IMR-90 (cell line): ENCODE measurements at regions not wholly inside any gene's neighbourhood (a gene's known extent, or its start where the extent isn't known, plus 50 kb on each side); places are given as distances from the start of the nearest gene placed in this dataset.

Source experiments
- ATAC-seq: fragments of 200-7000 bp; cut with Tn5 transposase; 2 replicates; pipeline ENCODE4 v1.9.1; 2020; ENCODE audit warnings: low read depth, mild to moderate bottlenecking, moderate library complexity
- BruUV-seq: library from RNA; stranded (reverse); fragments of 400-500 nt; replicated peaks from 2 replicates; lab custom pipeline; 2021; lab: Mats Ljungman, UMichigan
- CTCF ChIA-PET: fragments of 300-600 bp; formaldehyde crosslinking; extraction: SDS; loops from one replicate; lab custom pipeline; 2021; ENCODE audit warnings: antibody characterized with exemption; lab: Yijun Ruan, JAX
- POLR2A ChIA-PET: fragments of 300-600 bp; sonication (Branson Sonifier 250); formaldehyde crosslinking; loops from one replicate; lab custom pipeline; 2022; ENCODE audit warnings: antibody characterized with exemption; ENCODE audit not compliant: unreplicated experiment; lab: Charles Lee
- DNase-seq: peaks from one replicate; pipeline ENCODE4 v3.0.0; 2013
- H2AFZ ChIP-seq: replicated peaks from 2 replicates; pipeline ENCODE3; 2013; ENCODE audit warnings: low read length, mild to moderate bottlenecking; ENCODE audit not compliant: poor library complexity
- H2AK5ac ChIP-seq: 2 replicates; pipeline ENCODE4 v1.6.1; 2013; ENCODE audit warnings: low read depth, low read length, inconsistent platforms
- H2AK9ac ChIP-seq: replicated peaks from 2 replicates; pipeline ENCODE3; 2013; ENCODE audit warnings: mild to moderate bottlenecking, low read depth, low read length, moderate library complexity; ENCODE audit not compliant: poor library complexity
- H2BK120ac ChIP-seq: 2 replicates; pipeline ENCODE4 v1.6.1; 2013; ENCODE audit warnings: low read depth, low read length, inconsistent platforms
- H2BK15ac ChIP-seq: 3 replicates; pipeline ENCODE4 v1.6.1; 2013; ENCODE audit warnings: low read depth, low read length, inconsistent platforms
- H2BK20ac ChIP-seq: 2 replicates; pipeline ENCODE4 v1.6.1; 2013; ENCODE audit warnings: low read depth, mild to moderate bottlenecking, inconsistent platforms, low read length, moderate library complexity
- H2BK5ac ChIP-seq: 2 replicates; pipeline ENCODE4 v1.6.1; 2013; ENCODE audit warnings: mild to moderate bottlenecking, low read depth, low read length, inconsistent platforms; ENCODE audit not compliant: poor library complexity, severe bottlenecking
- H3K14ac ChIP-seq: replicated peaks from 2 replicates; pipeline ENCODE4 v1.6.1; 2013; ENCODE audit warnings: low read depth, low read length, inconsistent platforms
- H3K18ac ChIP-seq: 2 replicates; pipeline ENCODE4 v1.6.1; 2013; ENCODE audit warnings: low read depth, low read length, control low read depth
- H3K23ac ChIP-seq: 2 replicates; pipeline ENCODE4 v1.6.1; 2013; ENCODE audit warnings: low read depth, low read length, inconsistent platforms
- H3K27ac ChIP-seq: 2 replicates; pipeline ENCODE4 v1.5.1; 2013; ENCODE audit warnings: mild to moderate bottlenecking, control low read depth, low read length; ENCODE audit not compliant: insufficient read depth
- H3K27me3 ChIP-seq: 2 replicates; pipeline ENCODE4 v1.6.1; 2013; ENCODE audit warnings: low read length; ENCODE audit not compliant: control insufficient read depth, insufficient read depth
- H3K36me3 ChIP-seq: 2 replicates; pipeline ENCODE4 v1.6.1; 2013; ENCODE audit warnings: low read length, mixed read lengths; ENCODE audit not compliant: control insufficient read depth, insufficient read depth
- H3K4ac ChIP-seq: 2 replicates; pipeline ENCODE4 v1.6.1; 2013; ENCODE audit warnings: low read depth, low read length, inconsistent platforms
- H3K4me1 ChIP-seq: 2 replicates; pipeline ENCODE4 v1.6.1; 2013; ENCODE audit warnings: low read length, mixed read lengths; ENCODE audit not compliant: control insufficient read depth, insufficient read depth
- H3K4me2 ChIP-seq: 2 replicates; pipeline ENCODE4 v1.6.1; 2013; ENCODE audit warnings: low read depth, mild to moderate bottlenecking, control low read depth, low read length, moderate library complexity
- H3K4me3 ChIP-seq: 2 replicates; pipeline ENCODE4 v1.5.1; 2013; ENCODE audit warnings: low read depth, mild to moderate bottlenecking, control low read depth, low read length, moderate library complexity; ENCODE audit not compliant: insufficient read depth
- H3K56ac ChIP-seq: 2 replicates; pipeline ENCODE4 v1.6.1; 2013; ENCODE audit warnings: low read length, inconsistent platforms; ENCODE audit not compliant: insufficient read depth; ENCODE audit errors: extremely low read depth
- H3K79me1 ChIP-seq, 2 experiments: 2 replicates each; pipeline ENCODE4 v1.6.1; 2013; ENCODE audit warnings: low read length in 2 of 2, inconsistent platforms in 1 of 2, low read depth in 1 of 2
- H3K9ac ChIP-seq: 2 replicates; pipeline ENCODE4 v1.6.1; 2013; ENCODE audit warnings: low read depth, low read length, control low read depth
- H3K9me1 ChIP-seq: 2 replicates; pipeline ENCODE4 v1.6.1; 2013; ENCODE audit warnings: low read length, inconsistent platforms; ENCODE audit not compliant: insufficient read depth
- H3K9me3 ChIP-seq: 2 replicates; pipeline ENCODE4 v1.6.1; 2013; ENCODE audit warnings: low read length; ENCODE audit not compliant: control insufficient read depth, insufficient read depth
- H4K20me1 ChIP-seq: 2 replicates; pipeline ENCODE4 v1.6.1; 2013; ENCODE audit warnings: low read length, inconsistent platforms; ENCODE audit not compliant: insufficient read depth
- H4K5ac ChIP-seq: 2 replicates; pipeline ENCODE4 v1.6.1; 2013; ENCODE audit warnings: mild to moderate bottlenecking, low read depth, low read length, control low read depth
- H4K8ac ChIP-seq, 2 experiments: 2 replicates each; pipeline ENCODE4 v1.6.1; 2013; ENCODE audit warnings: low read depth in 2 of 2, low read length in 2 of 2, control low read depth in 1 of 2, inconsistent platforms in 1 of 2
- H4K91ac ChIP-seq: 2 replicates; pipeline ENCODE4 v1.6.1; 2013; ENCODE audit warnings: low read depth, low read length, inconsistent platforms; ENCODE audit not compliant: insufficient read depth
- RAD21 ChIP-seq: IDR thresholded peaks from 2 replicates; pipeline ENCODE4 v1.6.1; 2012; ENCODE audit warnings: low read length, improper control_type of control experiment
- RCOR1 ChIP-seq: IDR thresholded peaks from 2 replicates; pipeline ENCODE4 v1.6.1; 2012; ENCODE audit warnings: mild to moderate bottlenecking, low read length, improper control_type of control experiment; ENCODE audit not compliant: insufficient replicate concordance
- RFX5 ChIP-seq: IDR thresholded peaks from 2 replicates; pipeline ENCODE4 v1.8.0; 2012; ENCODE audit warnings: low read depth, mild to moderate bottlenecking, low read length, moderate library complexity
- WGBS, 2 experiments: methylation state at CpG; one replicate each; pipeline versions ENCODE4 v1.1.5 to v1.1.7; 2013; ENCODE audit warnings: missing lambda C conversion rate in 2 of 2; ENCODE audit not compliant: insufficient read length in 1 of 2; ENCODE audit errors: extremely low coverage in 2 of 2; 5-methylcytosine and 5-hydroxymethylcytosine counted together
- dilution Hi-C: fragments of 300-500 bp; cut with HindIII; formaldehyde crosslinking; loops from one replicate; pipeline ENCODE4 v1.14.3; 2018; ENCODE audit warnings: low sequenced_read_pairs; ENCODE audit not compliant: unreplicated experiment
- in situ Hi-C: fragments of 300-500 bp; cut with MboI; formaldehyde crosslinking; loops from 3 replicates; pipeline ENCODE4 v1.14.3; 2019; ENCODE audit warnings: low sequenced_read_pairs, inconsistent platforms, mixed read lengths
- intact Hi-C: fragments of 100-400 bp; cut with micrococcal nuclease; formaldehyde crosslinking; loops from 2 replicates; pipeline ENCODE4 v1.10.0; 2022
- TF ChIP-seq, protein P1 (sequence below): conservative IDR thresholded peaks from 2 replicates; pipeline ENCODE4 v1.5.1; 2012; ENCODE audit warnings: mild to moderate bottlenecking, low read depth, low read length, improper control_type of control experiment

DNA sequence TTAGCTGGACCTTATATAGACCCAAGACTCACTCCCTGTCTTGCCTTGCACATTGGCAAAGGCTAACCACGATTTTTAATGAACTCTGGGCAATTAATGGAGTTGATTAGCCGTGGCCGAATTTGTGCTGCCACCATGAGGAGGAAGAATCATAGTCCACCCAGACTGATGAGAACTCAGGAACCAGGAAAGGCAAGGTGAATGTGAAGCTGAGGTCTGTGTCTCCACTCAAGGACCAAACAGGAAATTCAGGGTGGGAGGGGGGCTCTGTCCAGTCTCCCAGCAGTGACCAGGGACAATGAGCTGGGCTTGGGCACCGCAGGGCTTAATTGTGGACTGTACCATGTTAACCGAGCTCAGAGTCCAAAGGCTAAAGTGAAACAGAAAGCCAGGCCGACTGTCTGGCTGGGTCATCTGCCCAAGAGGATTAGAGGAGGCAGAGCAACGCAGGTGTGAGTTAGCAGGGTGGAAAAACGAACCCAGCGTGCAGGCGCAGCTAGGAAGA is 127.0 kb upstream of the JCAD start:
- no peak for ATAC-seq
- DNase-seq, result no peak

More for the DNA sequence above, 127.0 kb upstream of the JCAD start:
- Histone ChIP-seq H4K5ac (peak overlapping the region; percentile 43), H4K20me1 (peaks cover 5% of the 10 kb centered on the region), H2AK9ac (peak overlapping the region; percentile 11), H3K4me3 (no peak overlapping the region), H2BK5ac (peak overlapping the region; percentile 59), H3K18ac (peak overlapping the region; percentile 50), H3K27me3 (no peaks in the 10 kb centered on the region), H2AK5ac (peak overlapping the region; percentile 65), H3K4me2 (0 out of 2 replicates have a peak overlapping the region, but pooled peaks have one; percentile 5), H3K9me1 (peaks cover 43% of the 10 kb centered on the region), H3K23ac (peak overlapping the region; percentile 18; the same call in 1 of the 2 replicates), H2AFZ (peak overlapping the region; percentile 54), H2BK20ac (peak overlapping the region; percentile 89), H3K9ac (no peak overlapping the region), H3K36me3 (no peaks in the 10 kb centered on the region), H3K27ac (no peak overlapping the region), H3K9me3 (no peaks in the 10 kb centered on the region), H3K4ac (peak overlapping the region; percentile 79), H3K4me1 (peaks cover 50% of the 10 kb centered on the region), H2BK15ac (peak overlapping the region; percentile 65), H2BK120ac (peak overlapping the region; percentile 88), H3K79me1 (peaks cover 0 to 9% of the 10 kb centered on the region in 2 experiments; a peak in 1 of 4 replicates), H4K91ac (peak overlapping the region; percentile 72), H4K8ac (peak overlapping the region in 1 of 2 experiments; percentile 46; a peak in 2 of 4 replicates), H3K14ac (peak overlapping the region; percentile 73), H3K56ac (no peak overlapping the region)
- BruUV-seq, result no TSS peak
- CTCF ChIA-PET, result interaction anchor here (0.6 to 1.1 kb wide), 3 partner anchors 10 to 26 kb away, joined by 3 to 9 read pairs (median 4); no protein-coding TSS in a partner anchor
- POLR2A ChIA-PET, result no interaction called here
- 97% methylated on average over 5 of the region's 10 CpGs; no CpG with 5 or more reads in 1 of the 2 experiments for WGBS, 2 experiments
- intact Hi-C loops, result no loop called here
- in situ Hi-C loops, result no loop called here
- TF ChIP-seq RFX5 (no peak), RAD21 (peak; percentile 19; the same call in 1 of the 2 replicates), RCOR1 (no peak)
- TF ChIP-seq, protein P1, sequence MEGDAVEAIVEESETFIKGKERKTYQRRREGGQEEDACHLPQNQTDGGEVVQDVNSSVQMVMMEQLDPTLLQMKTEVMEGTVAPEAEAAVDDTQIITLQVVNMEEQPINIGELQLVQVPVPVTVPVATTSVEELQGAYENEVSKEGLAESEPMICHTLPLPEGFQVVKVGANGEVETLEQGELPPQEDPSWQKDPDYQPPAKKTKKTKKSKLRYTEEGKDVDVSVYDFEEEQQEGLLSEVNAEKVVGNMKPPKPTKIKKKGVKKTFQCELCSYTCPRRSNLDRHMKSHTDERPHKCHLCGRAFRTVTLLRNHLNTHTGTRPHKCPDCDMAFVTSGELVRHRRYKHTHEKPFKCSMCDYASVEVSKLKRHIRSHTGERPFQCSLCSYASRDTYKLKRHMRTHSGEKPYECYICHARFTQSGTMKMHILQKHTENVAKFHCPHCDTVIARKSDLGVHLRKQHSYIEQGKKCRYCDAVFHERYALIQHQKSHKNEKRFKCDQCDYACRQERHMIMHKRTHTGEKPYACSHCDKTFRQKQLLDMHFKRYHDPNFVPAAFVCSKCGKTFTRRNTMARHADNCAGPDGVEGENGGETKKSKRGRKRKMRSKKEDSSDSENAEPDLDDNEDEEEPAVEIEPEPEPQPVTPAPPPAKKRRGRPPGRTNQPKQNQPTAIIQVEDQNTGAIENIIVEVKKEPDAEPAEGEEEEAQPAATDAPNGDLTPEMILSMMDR, result 0 out of 2 replicates have a peak, but pooled peaks have one; percentile 18
- dilution Hi-C loops, result no loop called here
